GM10266 (cell line): ENCODE measurements at regions not wholly inside any gene's neighbourhood (a gene's known extent, or its start where the extent isn't known, plus 50 kb on each side); places are given as distances from the start of the nearest gene placed in this dataset.

ENCODE experiments used
- DNase-seq: peaks from one replicate; pipeline ENCODE4 v3.0.0; 2012; ENCODE audit errors: extremely low spot score
- TF ChIP-seq, protein P1 (sequence below): IDR thresholded peaks from 2 replicates; pipeline ENCODE4 v1.5.1; 2012; ENCODE audit warnings: mild to moderate bottlenecking, low read depth; ENCODE audit not compliant: control insufficient read depth, insufficient read depth; ENCODE audit errors: missing control alignments

DNA sequence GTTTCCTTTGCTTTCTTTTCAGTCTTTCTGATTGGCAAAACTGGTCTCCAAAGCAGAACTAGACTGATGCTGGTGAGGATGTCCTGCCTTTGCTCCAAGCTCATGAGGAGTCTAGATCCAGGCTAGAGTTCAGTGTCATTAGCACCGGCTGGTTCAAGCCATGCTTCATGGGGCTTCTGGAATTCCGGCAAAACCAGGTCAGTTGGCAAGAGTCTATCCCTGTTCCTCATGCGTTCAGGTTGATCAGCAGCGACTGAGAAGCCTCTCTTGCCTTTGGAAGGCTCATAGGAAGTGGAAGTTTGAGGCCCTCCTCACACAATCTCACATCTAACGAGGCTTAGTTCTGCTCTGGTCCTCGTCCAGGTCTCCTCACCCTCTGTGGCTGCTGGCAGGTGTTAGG lies 194.3 kb downstream of the HS3ST3A1 start:
- TF ChIP-seq, protein P1, sequence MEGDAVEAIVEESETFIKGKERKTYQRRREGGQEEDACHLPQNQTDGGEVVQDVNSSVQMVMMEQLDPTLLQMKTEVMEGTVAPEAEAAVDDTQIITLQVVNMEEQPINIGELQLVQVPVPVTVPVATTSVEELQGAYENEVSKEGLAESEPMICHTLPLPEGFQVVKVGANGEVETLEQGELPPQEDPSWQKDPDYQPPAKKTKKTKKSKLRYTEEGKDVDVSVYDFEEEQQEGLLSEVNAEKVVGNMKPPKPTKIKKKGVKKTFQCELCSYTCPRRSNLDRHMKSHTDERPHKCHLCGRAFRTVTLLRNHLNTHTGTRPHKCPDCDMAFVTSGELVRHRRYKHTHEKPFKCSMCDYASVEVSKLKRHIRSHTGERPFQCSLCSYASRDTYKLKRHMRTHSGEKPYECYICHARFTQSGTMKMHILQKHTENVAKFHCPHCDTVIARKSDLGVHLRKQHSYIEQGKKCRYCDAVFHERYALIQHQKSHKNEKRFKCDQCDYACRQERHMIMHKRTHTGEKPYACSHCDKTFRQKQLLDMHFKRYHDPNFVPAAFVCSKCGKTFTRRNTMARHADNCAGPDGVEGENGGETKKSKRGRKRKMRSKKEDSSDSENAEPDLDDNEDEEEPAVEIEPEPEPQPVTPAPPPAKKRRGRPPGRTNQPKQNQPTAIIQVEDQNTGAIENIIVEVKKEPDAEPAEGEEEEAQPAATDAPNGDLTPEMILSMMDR: no peak

DNA sequence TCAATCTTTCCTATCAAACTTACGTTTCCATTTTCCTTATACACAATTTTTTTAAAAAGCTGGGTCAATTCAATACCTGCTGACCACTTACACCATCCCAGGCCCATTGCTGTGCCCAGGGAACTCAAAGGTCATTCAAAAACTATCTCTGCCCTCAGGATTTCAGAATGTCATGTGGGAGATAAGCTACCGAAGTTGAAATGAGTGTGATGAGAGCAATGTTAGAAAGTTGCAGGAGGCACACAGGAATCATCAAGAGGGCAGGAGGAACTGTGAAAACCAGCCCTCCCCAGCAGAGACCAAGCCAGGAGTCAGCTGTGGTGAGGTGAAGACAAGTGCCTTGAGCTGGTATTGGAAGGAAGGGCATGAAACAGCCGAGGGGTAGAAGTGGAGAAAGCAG lies 195.9 kb downstream of the HS3ST3A1 start:
- DNase-seq: no peak
- TF ChIP-seq, protein P1: no peak

More for the DNA sequence above, 194.3 kb downstream of the HS3ST3A1 start:
- DNase-seq: no peak

DNA sequence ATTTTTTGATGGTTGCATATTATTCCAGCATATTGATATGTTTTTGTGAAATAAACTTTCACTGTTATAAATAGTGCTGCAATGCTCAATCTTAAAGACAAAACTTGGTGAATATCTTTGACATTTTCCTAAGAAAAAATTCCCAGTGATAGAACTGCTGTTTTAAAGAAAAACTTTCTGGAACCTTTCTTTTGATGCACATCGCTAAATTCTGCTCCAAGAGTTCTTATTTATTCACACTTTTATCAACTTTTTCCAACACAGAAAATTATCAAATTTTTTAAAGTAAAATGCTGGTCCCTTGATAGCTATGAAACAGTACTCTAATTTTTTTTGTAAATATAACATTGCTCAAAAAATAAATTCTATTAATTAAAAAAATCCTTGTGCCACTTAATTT lies 196.6 kb downstream of the HS3ST3A1 start:
- no peak for DNase-seq
- TF ChIP-seq, protein P1: no peak

DNA sequence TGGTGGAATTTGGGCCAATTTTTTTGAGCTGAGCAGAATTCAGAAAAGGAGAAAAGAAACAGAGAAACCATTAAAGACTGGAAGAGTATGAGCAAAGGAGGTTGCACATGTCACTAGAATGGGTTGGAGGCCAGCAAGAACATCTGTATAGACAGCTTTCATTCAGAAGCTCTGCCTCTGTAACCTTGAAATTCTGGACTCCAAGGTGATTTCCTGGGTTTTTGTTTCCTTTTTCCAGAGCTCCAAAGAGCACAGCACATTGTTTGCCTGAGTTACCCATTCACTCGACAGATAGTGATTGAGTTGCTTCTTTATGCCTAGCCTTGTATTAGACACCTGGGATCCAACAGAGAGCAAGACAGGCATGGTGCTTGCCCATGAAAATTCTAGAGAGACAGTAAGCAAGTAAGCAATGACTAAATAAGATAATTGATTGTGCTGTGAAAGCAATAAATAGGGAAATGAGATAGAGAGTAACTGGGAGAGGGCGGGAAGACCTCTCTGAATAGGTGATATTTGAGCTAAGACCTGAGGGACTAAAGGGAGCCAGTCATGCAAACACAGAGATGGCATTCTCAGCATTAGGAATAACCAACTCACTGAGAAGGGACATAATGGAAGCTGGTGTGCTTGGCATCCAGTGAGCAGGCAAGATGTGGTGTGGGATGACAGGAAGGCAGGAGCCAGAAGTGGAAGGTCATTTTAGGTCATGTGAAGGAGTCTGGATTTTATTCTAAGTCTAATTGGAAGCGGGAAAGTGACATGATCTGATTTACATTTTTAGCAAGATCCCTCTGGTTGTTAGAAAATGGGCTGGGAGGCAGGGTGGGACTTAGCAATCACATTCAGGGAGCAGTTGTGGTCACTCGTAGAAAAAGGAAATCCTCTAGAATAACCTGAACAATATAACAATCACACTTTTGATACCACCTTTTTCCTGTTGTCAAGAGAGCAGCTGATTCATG lies 197.5 kb downstream of the HS3ST3A1 start:
- TF ChIP-seq, protein P1: no peak

DNA sequence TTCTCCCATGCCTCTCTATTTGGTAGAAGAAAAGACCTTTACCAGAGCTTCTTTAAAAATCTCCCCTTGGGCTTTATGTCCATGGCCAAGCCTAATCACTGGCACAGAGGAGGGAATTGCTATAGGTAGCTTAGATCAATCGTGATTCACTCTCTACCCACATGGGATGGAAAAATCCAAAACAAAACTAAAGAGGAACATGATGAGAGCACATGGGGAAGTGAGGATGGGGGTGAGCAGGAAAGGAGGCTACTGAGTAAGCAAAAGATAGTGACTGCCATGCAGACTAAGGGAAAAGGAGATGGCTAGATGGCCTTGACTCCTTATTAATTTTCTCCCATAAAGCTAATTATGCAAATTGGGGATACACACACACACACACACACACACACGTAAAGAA lies 201.2 kb downstream of the HS3ST3A1 start:
- no peak for DNase-seq
- TF ChIP-seq, protein P1: no peak

More for the DNA sequence above, 197.5 kb downstream of the HS3ST3A1 start:
- DNase-seq: no peak

DNA sequence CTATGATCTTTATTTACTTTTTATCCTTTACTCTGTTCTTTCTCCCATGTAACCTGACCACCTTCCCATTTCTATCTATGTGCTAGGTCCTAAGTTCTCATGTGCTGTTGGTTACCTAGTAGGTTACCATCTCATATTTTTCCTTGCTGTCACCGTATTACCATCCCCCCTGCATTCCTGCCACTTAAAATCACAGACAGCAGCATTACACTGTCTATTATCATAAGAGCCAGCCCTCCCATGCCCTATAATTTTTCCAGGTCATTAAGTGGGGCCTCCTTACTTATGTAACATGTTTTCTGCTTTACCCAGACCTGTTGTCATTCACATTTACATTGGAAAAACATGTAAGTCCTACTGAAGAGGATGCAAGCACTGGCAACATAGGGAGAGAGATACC lies 202.9 kb downstream of the HS3ST3A1 start:
- no peak for DNase-seq
- TF ChIP-seq, protein P1: no peak

DNA sequence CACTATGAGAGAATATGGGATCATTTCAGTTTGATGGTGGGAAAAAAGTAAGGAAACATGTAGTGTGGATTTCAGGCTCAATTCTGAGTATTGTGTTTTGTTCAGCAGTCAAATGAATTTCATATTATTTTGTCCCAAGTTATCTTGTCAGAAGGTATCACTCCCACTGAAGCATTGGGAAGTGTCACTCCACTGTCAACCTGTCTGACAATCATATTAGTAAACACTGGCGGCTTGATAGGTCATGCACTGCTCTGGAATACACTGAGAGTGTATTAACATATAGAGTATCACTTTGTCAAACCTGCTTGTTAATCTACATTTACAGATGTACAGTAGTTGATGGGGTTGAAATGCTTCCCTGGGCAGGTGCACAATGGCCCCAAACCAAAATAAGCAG lies 203.6 kb downstream of the HS3ST3A1 start:
- no peak for DNase-seq
- TF ChIP-seq, protein P1: no peak
